ENCODE measurements at regions not wholly inside any gene's neighbourhood (a gene's known extent, or its start where the extent isn't known, plus 50 kb on each side); places are given as distances from the start of the nearest gene placed in this dataset.

DNA sequence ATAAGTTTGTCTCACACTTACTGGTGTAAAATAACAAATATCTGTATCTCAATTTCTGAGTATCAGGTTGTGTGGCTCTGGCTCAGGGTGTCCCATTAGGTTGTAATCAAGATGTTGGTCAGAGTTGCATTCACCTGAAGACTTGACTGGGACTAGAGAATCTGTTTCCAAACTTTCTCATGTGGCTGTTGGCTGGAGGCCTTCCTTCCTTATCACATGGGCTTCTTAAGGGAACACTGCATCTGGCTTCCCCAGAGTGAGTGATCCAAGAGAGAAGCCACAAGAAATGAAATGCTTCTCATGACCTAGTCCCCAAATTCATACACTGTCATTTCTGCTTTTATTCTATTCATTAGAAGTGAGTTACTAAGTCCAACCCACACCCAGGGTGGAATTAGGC lies 568.4 kb upstream of the CAMK1G start:
- intact Hi-C loops (cut with micrococcal nuclease; ENCODE audit: unreplicated experiment) = no loop called here
- Histone ChIP-seq H3K9me2 (ENCODE audit: insufficient read depth, low read length) (no peaks in the 10 kb centered on the region), H3K27ac (ENCODE audit: low read depth, low read length, poor library complexity, severe bottlenecking) (no peak overlapping the region), H3K4me2 (ENCODE audit: low read length) (no peak overlapping the region), H3K36me3 (ENCODE audit: insufficient read depth, low read length) (no peaks in the 10 kb centered on the region), H2AFZ (ENCODE audit: low read length) (no peak overlapping the region), H3K4me1 (ENCODE audit: insufficient read depth, low read length, poor library complexity, severe bottlenecking) (no peaks in the 10 kb centered on the region), H4K20me1 (ENCODE audit: insufficient read depth, low read length) (no peaks in the 10 kb centered on the region), H3K4me3 (ENCODE audit: low read depth, low read length, poor library complexity, severe bottlenecking) (no peak overlapping the region), H3K79me2 (ENCODE audit: insufficient read depth, low read depth, low read length) (no peaks in the 10 kb centered on the region), H3K9me3 (ENCODE audit: low read length) (no peaks in the 10 kb centered on the region)
- BruUV-seq (replicated peaks) = no TSS peak
- ChIA-PET CTCF (ENCODE audit: unreplicated experiment) (no interaction called here), POLR2A (no interaction called here)
- DNase-seq (ENCODE audit: low spot score) = no peak
- TF ChIP-seq, protein P1, sequence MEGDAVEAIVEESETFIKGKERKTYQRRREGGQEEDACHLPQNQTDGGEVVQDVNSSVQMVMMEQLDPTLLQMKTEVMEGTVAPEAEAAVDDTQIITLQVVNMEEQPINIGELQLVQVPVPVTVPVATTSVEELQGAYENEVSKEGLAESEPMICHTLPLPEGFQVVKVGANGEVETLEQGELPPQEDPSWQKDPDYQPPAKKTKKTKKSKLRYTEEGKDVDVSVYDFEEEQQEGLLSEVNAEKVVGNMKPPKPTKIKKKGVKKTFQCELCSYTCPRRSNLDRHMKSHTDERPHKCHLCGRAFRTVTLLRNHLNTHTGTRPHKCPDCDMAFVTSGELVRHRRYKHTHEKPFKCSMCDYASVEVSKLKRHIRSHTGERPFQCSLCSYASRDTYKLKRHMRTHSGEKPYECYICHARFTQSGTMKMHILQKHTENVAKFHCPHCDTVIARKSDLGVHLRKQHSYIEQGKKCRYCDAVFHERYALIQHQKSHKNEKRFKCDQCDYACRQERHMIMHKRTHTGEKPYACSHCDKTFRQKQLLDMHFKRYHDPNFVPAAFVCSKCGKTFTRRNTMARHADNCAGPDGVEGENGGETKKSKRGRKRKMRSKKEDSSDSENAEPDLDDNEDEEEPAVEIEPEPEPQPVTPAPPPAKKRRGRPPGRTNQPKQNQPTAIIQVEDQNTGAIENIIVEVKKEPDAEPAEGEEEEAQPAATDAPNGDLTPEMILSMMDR (conservative IDR thresholded peaks at IDR 0.05; ENCODE audit: low read length) = no peak
- no peak for TF ChIP-seq EZH2phosphoT487 (IDR thresholded peaks at IDR 0.05; ENCODE audit: borderline replicate concordance, low read depth, low read length)

DNA sequence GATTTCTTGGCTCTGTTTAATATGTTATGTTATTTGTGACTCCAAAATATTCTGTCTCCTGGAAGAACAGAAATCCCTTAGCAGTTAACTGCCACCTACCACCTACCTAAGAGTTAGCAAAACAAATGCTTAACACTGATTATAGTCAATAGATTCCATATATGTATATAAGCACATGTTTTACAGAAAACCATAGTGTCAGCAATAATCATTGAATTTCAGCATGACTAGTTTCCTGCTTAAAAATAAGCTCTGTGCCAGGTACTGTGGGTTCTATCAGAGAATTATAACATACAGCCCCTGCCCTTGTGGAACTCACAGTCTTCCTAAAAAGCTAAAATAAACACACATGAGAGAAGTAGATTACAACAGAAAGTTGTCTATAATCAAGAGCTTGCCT lies 561.9 kb upstream of the CAMK1G start:
- intact Hi-C loops (cut with micrococcal nuclease; ENCODE audit: unreplicated experiment) = no loop called here
- Histone ChIP-seq H3K9me2 (ENCODE audit: insufficient read depth, low read length) (no peaks in the 10 kb centered on the region), H3K9me3 (ENCODE audit: low read length) (no peaks in the 10 kb centered on the region), H3K79me2 (ENCODE audit: insufficient read depth, low read depth, low read length) (no peaks in the 10 kb centered on the region), H3K4me1 (ENCODE audit: insufficient read depth, low read length, poor library complexity, severe bottlenecking) (no peaks in the 10 kb centered on the region), H3K27ac (ENCODE audit: low read depth, low read length, poor library complexity, severe bottlenecking) (no peak overlapping the region), H4K20me1 (ENCODE audit: insufficient read depth, low read length) (no peaks in the 10 kb centered on the region), H2AFZ (ENCODE audit: low read length) (no peak overlapping the region), H3K4me2 (ENCODE audit: low read length) (no peak overlapping the region), H3K36me3 (ENCODE audit: insufficient read depth, low read length) (no peaks in the 10 kb centered on the region), H3K4me3 (ENCODE audit: low read depth, low read length, poor library complexity, severe bottlenecking) (no peak overlapping the region)
- BruUV-seq (replicated peaks) = no TSS peak
- no peak for TF ChIP-seq EZH2phosphoT487 (IDR thresholded peaks at IDR 0.05; ENCODE audit: borderline replicate concordance, low read depth, low read length)
- TF ChIP-seq, protein P1 (conservative IDR thresholded peaks at IDR 0.05; ENCODE audit: low read length) = no peak
- POLR2A ChIA-PET = no interaction called here
- DNase-seq (ENCODE audit: low spot score) = no peak
- CTCF ChIA-PET (ENCODE audit: unreplicated experiment) = no interaction called here

DNA sequence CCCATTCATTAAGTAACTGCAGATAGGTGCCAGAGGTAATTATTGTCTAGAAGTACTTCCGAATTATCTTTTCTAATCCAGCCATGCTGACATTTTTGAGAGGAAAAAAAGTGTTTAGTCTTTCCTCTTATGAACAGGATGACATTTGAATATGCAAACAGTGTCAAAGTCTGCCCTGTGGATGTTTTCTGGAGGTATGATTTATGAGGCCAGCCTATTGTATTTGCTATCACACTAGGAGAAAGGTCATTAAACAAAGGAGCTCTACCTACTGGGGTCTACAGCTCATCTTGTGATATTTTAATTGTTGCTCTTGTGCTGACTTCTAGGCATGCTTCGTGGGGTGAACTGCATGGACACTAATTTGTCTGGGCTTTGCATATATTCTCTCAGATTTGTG lies 559.7 kb upstream of the CAMK1G start:
- Histone ChIP-seq H3K4me2 (ENCODE audit: low read length) (no peak overlapping the region), H3K79me2 (ENCODE audit: insufficient read depth, low read depth, low read length) (no peaks in the 10 kb centered on the region), H4K20me1 (ENCODE audit: insufficient read depth, low read length) (no peaks in the 10 kb centered on the region), H3K27ac (ENCODE audit: low read depth, low read length, poor library complexity, severe bottlenecking) (no peak overlapping the region), H2AFZ (ENCODE audit: low read length) (no peak overlapping the region), H3K4me3 (ENCODE audit: low read depth, low read length, poor library complexity, severe bottlenecking) (no peak overlapping the region), H3K36me3 (ENCODE audit: insufficient read depth, low read length) (no peaks in the 10 kb centered on the region), H3K9me2 (ENCODE audit: insufficient read depth, low read length) (no peaks in the 10 kb centered on the region), H3K4me1 (ENCODE audit: insufficient read depth, low read length, poor library complexity, severe bottlenecking) (no peaks in the 10 kb centered on the region), H3K9me3 (ENCODE audit: low read length) (no peaks in the 10 kb centered on the region)
- POLR2A ChIA-PET = no interaction called here
- no peak for TF ChIP-seq EZH2phosphoT487 (IDR thresholded peaks at IDR 0.05; ENCODE audit: borderline replicate concordance, low read depth, low read length)
- TF ChIP-seq, protein P1 (conservative IDR thresholded peaks at IDR 0.05; ENCODE audit: low read length) = no peak
- CTCF ChIA-PET (ENCODE audit: unreplicated experiment) = no interaction called here
- intact Hi-C loops (cut with micrococcal nuclease; ENCODE audit: unreplicated experiment) = no loop called here
- no TSS peak for BruUV-seq (replicated peaks)
- no peak for DNase-seq (ENCODE audit: low spot score)
